A549 (cell line): ENCODE measurements at regions not wholly inside any gene's neighbourhood (a gene's known extent, or its start where the extent isn't known, plus 50 kb on each side); places are given as distances from the start of the nearest gene placed in this dataset.

Experiments
- BHLHE40 ChIP-seq: IDR thresholded peaks from 2 replicates; pipeline ENCODE4 v1.6.1; 2012; ENCODE audit warnings: low read depth, low read length, inconsistent platforms
- CEBPB ChIP-seq, 2 experiments: fragments of >200 bp in 1 of 2; sonication (Bioruptor Twin) in 1 of 2; formaldehyde crosslinking in 1 of 2; IDR thresholded peaks; 2 replicates each; pipeline ENCODE4 v1.6.1; 2012 to 2016
- CHD2 ChIP-seq: fragments of 150-350 bp; IDR thresholded peaks from 2 replicates; pipeline ENCODE4 v1.6.1; 2014; ENCODE audit warnings: low read length; ENCODE audit not compliant: partially characterized antibody
- CTCF ChIP-seq: fragments of >200 bp; sonication (Bioruptor Twin); formaldehyde crosslinking; IDR thresholded peaks from 3 replicates; pipeline ENCODE4 v1.5.1; 2016
- EP300 ChIP-seq, 2 experiments: fragments of >200 bp; sonication (Bioruptor Twin); formaldehyde crosslinking; IDR thresholded peaks; 2 replicates in 1 of 2; 3 replicates in 1 of 2; pipeline ENCODE4 v1.6.1; 2016 to 2017
- HMGXB4 ChIP-seq: fragments of 250-450 bp; sonication (Bioruptor Pico); IDR thresholded peaks from 2 replicates; pipeline ENCODE4 v1.5.0; 2021; ENCODE audit warnings: mild to moderate bottlenecking, moderate library complexity, borderline replicate concordance
- JUN ChIP-seq, 2 experiments: fragments of >200 bp; sonication (Bioruptor Twin); formaldehyde crosslinking; IDR thresholded peaks; 2 replicates in 1 of 2; 3 replicates in 1 of 2; pipeline ENCODE4 v1.6.1; 2016 to 2017
- MAX ChIP-seq: IDR thresholded peaks from 2 replicates; pipeline ENCODE4 v1.6.1; 2012
- MAZ ChIP-seq: fragments of 150-350 bp; IDR thresholded peaks from 2 replicates; pipeline ENCODE4 v1.6.1; 2014; ENCODE audit warnings: antibody characterized with exemption, low read depth, low read length, borderline replicate concordance
- RFX5 ChIP-seq: fragments of 450-650 bp; IDR thresholded peaks from 2 replicates; pipeline ENCODE4 v1.7.1; 2014; ENCODE audit warnings: antibody characterized with exemption, mild to moderate bottlenecking, moderate library complexity
- TF ChIP-seq, protein P1 (sequence below): fragments of 150-350 bp; IDR thresholded peaks from 2 replicates; pipeline ENCODE4 v1.6.1; 2014; ENCODE audit warnings: low read depth, mild to moderate bottlenecking, low read length

DNA sequence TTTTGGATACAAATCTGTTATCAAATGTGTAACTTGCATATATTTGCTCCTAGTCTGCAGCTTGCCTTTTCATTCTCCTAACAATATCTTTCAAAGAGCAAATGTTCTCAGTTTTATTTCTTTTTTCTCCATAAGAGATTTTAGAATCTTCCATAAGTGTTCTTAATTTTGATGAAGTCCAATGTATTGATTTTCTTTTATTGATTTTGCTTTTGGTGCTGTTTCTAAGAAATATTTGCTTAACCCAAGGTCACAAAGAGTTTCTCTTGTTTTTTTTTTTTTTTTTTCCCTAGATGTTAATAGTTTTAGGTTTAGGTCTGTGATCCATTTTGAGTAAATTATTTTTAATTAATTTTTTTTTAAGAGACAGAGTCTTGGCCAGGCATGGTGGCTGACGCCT, 75.8 kb upstream of the SPRED2 start:
- no peak for TF ChIP-seq JUN (IDR thresholded peaks at IDR 0.05)
- no peak for TF ChIP-seq CTCF
- no peak for TF ChIP-seq MAZ
- TF ChIP-seq HMGXB4 (CRISPR knock-in tag): no peak
- TF ChIP-seq CEBPB (IDR thresholded peaks at IDR 0.05): no peak
- TF ChIP-seq CHD2: no peak
- TF ChIP-seq, protein P1, sequence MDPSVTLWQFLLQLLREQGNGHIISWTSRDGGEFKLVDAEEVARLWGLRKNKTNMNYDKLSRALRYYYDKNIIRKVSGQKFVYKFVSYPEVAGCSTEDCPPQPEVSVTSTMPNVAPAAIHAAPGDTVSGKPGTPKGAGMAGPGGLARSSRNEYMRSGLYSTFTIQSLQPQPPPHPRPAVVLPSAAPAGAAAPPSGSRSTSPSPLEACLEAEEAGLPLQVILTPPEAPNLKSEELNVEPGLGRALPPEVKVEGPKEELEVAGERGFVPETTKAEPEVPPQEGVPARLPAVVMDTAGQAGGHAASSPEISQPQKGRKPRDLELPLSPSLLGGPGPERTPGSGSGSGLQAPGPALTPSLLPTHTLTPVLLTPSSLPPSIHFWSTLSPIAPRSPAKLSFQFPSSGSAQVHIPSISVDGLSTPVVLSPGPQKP: no peak
- TF ChIP-seq BHLHE40: no peak
- no peak for TF ChIP-seq RFX5
- TF ChIP-seq EP300 (IDR thresholded peaks at IDR 0.05): no peak
- TF ChIP-seq MAX: no peak
